Stimulated activated naive B cell treated with anti-CD40 and anti-IgM and Interleukin-4, amounts not matched to agents 10 μg/mL and 1 μg/mL and 100 μg/mL, for 72 hours (primary cell): ENCODE measurements at regions not wholly inside any gene's neighbourhood (a gene's known extent, or its start where the extent isn't known, plus 50 kb on each side); places are given as distances from the start of the nearest gene placed in this dataset.
"Not testable (repeated sequence)": the region's sequence is repeated elsewhere in the genome, so short reads cannot be mapped to it uniquely, and the experiment has no call there.

Experiments used
- ATAC-seq, 2 donors: fragments of 150-1000 bp; cut with Tn5 transposase; replicated peaks; 2 replicates each; pipeline ENCODE4 v1.10.0; 2021; ENCODE audit warnings: moderate library complexity in 1 of 2
- DNase-seq: peaks from one replicate; pipeline ENCODE4 v3.0.0; 2021
- H3K27ac Mint-ChIP-seq: one replicate; pipeline ENCODE4 v1.8.0; 2022; ENCODE audit warnings: mild to moderate bottlenecking, mixed read lengths
- H3K27me3 Mint-ChIP-seq, 2 donors: one replicate each; pipeline ENCODE4 v1.8.0; 2022; ENCODE audit warnings: mixed read lengths in 2 of 2
- H3K36me3 Mint-ChIP-seq, 2 donors: one replicate each; pipeline ENCODE4 v1.8.0; 2022; ENCODE audit warnings: mixed read lengths in 2 of 2, mild to moderate bottlenecking in 1 of 2
- H3K4me1 Mint-ChIP-seq, 2 donors: one replicate each; pipeline ENCODE4 v1.8.0; 2022; ENCODE audit warnings: mixed read lengths in 2 of 2, mild to moderate bottlenecking in 1 of 2
- H3K4me3 Mint-ChIP-seq, 2 donors: one replicate each; pipeline ENCODE4 v1.8.0; 2022; ENCODE audit warnings: mild to moderate bottlenecking in 2 of 2, mixed read lengths in 2 of 2, moderate library complexity in 1 of 2
- H3K9me3 Mint-ChIP-seq, 2 donors: one replicate each; pipeline ENCODE4 v1.8.0; 2022; ENCODE audit warnings: mixed read lengths in 2 of 2, mild to moderate bottlenecking in 1 of 2

DNA sequence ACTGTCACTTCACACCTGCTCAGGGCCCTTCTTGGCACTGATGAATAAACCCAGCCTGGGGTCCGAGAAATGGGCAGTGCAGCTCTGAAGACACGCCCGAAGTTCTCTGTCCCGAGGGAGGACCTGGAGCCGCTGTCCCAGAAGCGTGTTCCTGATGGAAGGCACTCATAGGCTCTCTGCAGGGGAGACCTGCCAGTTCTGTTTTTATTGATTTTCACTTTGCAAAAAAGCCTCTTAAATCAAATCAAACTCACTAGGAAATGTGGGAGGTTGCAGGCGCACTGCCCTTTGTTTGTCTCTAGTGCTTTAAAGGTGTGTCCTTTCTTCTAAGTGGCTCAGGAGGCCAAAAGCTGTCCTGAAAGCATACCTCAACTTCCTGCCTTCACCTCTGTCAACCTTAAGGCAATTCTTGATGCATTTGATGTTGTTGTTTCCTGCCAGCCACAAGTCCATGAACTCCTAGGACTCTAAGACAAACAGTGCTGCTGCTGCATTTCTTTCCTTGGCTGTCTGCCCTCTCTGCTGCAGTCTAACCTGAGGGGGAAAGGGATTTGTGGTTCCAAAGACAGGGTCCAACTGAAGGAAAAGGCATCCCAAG lies 663.2 kb downstream of the UQCRFS1 start:
- Mint-ChIP-seq H3K27me3 (peaks cover 5 to 15% of the 10 kb centered on the region in 2 donors), H3K4me3 (no peak overlapping the region), H3K9me3 (peaks cover under 1 to 1% of the 10 kb centered on the region in 2 donors), H3K4me1 (no peaks in the 10 kb centered on the region), H3K36me3 (no peaks in the 10 kb centered on the region), H3K27ac (no peak overlapping the region)
- DNase-seq, result no peak
- ATAC-seq, result no peak

- Mint-ChIP-seq H3K9me3 (peaks cover 1 to 3% of the 10 kb centered on the region in 2 donors), H3K27ac (no peak overlapping the region), H3K27me3 (peaks cover 0 to 12% of the 10 kb centered on the region in 2 donors), H3K4me3 (no peak overlapping the region), H3K4me1 (peaks cover 10 to 26% of the 10 kb centered on the region in 2 donors), H3K36me3 (no peaks in the 10 kb centered on the region)
- no peak for ATAC-seq
- DNase-seq, result no peak
Observed at GRCh38 chr19:28546148-28546685, 666.7 kb downstream of the UQCRFS1 start.

GRCh38 chr19:28545397-28545796 lies 667.6 kb downstream of the UQCRFS1 start:
- not testable (repeated sequence) for H3K36me3 Mint-ChIP-seq, DNase-seq, H3K4me3 Mint-ChIP-seq, ATAC-seq, H3K27ac Mint-ChIP-seq, H3K9me3 Mint-ChIP-seq
- H3K4me1 Mint-ChIP-seq, result peaks cover 11 to 28% of the 10 kb centered on the region in 2 donors
- peaks cover 0 to 12% of the 10 kb centered on the region in 2 donors for H3K27me3 Mint-ChIP-seq

GRCh38 chr19:28544451-28545261 lies 668.3 kb downstream of the UQCRFS1 start:
- no peak for ATAC-seq
- Mint-ChIP-seq H3K4me1 (peaks cover 11 to 28% of the 10 kb centered on the region in 2 donors), H3K27ac (no peak overlapping the region), H3K9me3 (peaks cover 1 to 3% of the 10 kb centered on the region in 2 donors), H3K27me3 (peaks cover 0 to 12% of the 10 kb centered on the region in 2 donors), H3K36me3 (no peaks in the 10 kb centered on the region), H3K4me3 (no peak overlapping the region)
- DNase-seq, result no peak

- Mint-ChIP-seq H3K27me3 (peaks cover 0 to 12% of the 10 kb centered on the region in 2 donors), H3K27ac (no peak overlapping the region), H3K4me1 (peaks cover 11 to 28% of the 10 kb centered on the region in 2 donors), H3K36me3 (no peaks in the 10 kb centered on the region), H3K9me3 (peaks cover 1 to 3% of the 10 kb centered on the region in 2 donors), H3K4me3 (peak overlapping the region in 1 of 2 donors; percentile 3)
- no peak for DNase-seq
- ATAC-seq, result peak; percentile 61 to 64
Observed at GRCh38 chr19:28543244-28543776, 669.6 kb downstream of the UQCRFS1 start.

- peaks cover 11 to 28% of the 10 kb centered on the region in 2 donors for H3K4me1 Mint-ChIP-seq
- no peak overlapping the region for H3K27ac Mint-ChIP-seq
- H3K36me3 Mint-ChIP-seq, result no peaks in the 10 kb centered on the region
- DNase-seq (peak; percentile 44), ATAC-seq (peak; percentile 91 to 93)
- no peak overlapping the region for H3K4me3 Mint-ChIP-seq
- H3K9me3 Mint-ChIP-seq, result peaks cover 4 to 8% of the 10 kb centered on the region in 2 donors
- H3K27me3 Mint-ChIP-seq, result peaks cover 0 to 12% of the 10 kb centered on the region in 2 donors
Observed at GRCh38 chr19:28542394-28543243, 670.3 kb downstream of the UQCRFS1 start.

DNA sequence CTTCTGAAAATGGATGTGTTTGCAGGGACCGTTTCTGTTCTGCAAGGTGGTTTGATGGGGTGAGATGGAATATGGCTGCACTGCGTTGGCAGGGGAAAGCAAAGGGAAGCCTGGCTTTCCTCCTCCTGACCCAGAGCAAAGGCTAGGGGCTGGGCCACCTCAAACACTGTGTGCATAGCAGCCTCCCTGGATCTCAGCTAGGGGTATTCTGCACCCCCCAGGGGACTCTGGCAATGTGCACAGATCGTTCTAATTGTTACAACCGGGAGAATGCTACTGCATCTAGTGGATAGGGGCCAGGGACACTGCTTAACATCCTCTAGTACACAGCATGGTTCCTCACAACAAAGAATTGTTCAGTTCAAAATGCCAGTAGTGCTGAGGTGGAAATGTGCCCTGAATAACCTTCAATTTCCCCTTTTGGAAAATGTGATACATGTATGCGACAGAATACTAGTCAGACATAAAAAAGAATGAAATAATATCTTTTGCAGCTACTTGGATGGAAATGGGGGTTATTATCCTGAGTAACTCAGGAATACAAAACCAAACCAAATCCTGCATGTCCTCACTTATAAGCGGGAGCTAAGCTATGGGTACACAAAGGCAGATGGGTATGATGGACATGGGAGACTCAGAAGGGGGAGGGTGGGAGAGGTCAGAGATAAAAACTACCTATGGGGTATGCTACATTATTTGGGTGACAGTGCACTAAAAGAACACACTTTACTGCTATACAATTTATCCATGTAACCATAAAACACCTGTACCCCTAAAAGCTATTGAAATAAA lies 671.2 kb downstream of the UQCRFS1 start:
- H3K27me3 Mint-ChIP-seq, result peaks cover 0 to 11% of the 10 kb centered on the region in 2 donors
- no peak for DNase-seq
- no peak overlapping the region for H3K27ac Mint-ChIP-seq
- H3K36me3 Mint-ChIP-seq, result no peaks in the 10 kb centered on the region
- no peak overlapping the region for H3K4me3 Mint-ChIP-seq
- peaks cover 11 to 28% of the 10 kb centered on the region in 2 donors for H3K4me1 Mint-ChIP-seq
- peaks cover 4 to 8% of the 10 kb centered on the region in 2 donors for H3K9me3 Mint-ChIP-seq
- no peak for ATAC-seq

- ATAC-seq, result no peak
- no peak overlapping the region for H3K27ac Mint-ChIP-seq
- H3K27me3 Mint-ChIP-seq, result peaks cover 0 to 7% of the 10 kb centered on the region in 2 donors
- H3K4me1 Mint-ChIP-seq, result peaks cover 11 to 28% of the 10 kb centered on the region in 2 donors
- peaks cover 4 to 8% of the 10 kb centered on the region in 2 donors for H3K9me3 Mint-ChIP-seq
- DNase-seq, result no peak
- no peak overlapping the region for H3K4me3 Mint-ChIP-seq
- no peaks in the 10 kb centered on the region for H3K36me3 Mint-ChIP-seq
Observed at GRCh38 chr19:28541029-28541428, 671.9 kb downstream of the UQCRFS1 start.

GRCh38 chr19:28540385-28540784 lies 672.6 kb downstream of the UQCRFS1 start:
- not testable (repeated sequence) for DNase-seq, H3K9me3 Mint-ChIP-seq, H3K4me3 Mint-ChIP-seq

DNA sequence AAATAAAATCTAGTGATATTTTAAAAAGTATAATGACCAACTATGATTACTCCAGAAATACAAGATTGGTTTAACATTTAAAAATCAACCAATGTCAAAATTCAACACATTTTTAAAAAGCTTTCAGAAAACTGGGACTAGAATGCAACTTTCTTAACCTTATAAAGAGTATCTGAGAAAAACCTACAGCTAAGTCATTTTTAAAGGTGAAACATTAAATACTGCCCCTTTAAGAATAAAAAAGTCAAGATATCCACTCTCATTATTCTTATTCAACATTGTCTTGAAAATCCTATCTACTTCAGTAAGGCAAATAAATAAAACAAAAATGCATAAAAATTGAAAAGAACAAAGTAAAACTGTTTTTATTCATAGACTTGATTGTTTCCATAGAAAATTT lies 673.2 kb downstream of the UQCRFS1 start:
- DNase-seq (no peak), ATAC-seq (no peak)
- Mint-ChIP-seq H3K27me3 (peaks cover 0 to 2% of the 10 kb centered on the region in 2 donors), H3K4me1 (peaks cover 11 to 28% of the 10 kb centered on the region in 2 donors), H3K36me3 (no peaks in the 10 kb centered on the region), H3K4me3 (no peak overlapping the region), H3K27ac (no peak overlapping the region), H3K9me3 (peaks cover 2 to 7% of the 10 kb centered on the region in 2 donors)

More at GRCh38 chr19:28540385-28540784, 672.6 kb downstream of the UQCRFS1 start:
- not testable (repeated sequence) for ATAC-seq, H3K36me3 Mint-ChIP-seq, H3K27me3 Mint-ChIP-seq, H3K27ac Mint-ChIP-seq
- peaks cover 11 to 28% of the 10 kb centered on the region in 2 donors for H3K4me1 Mint-ChIP-seq

GRCh38 chr19:28538579-28538978 lies 674.4 kb downstream of the UQCRFS1 start:
- not testable (repeated sequence) for H3K36me3 Mint-ChIP-seq, ATAC-seq, H3K27ac Mint-ChIP-seq, H3K4me3 Mint-ChIP-seq, DNase-seq, H3K9me3 Mint-ChIP-seq, H3K27me3 Mint-ChIP-seq
- peaks cover 10 to 25% of the 10 kb centered on the region in 2 donors for H3K4me1 Mint-ChIP-seq

DNA sequence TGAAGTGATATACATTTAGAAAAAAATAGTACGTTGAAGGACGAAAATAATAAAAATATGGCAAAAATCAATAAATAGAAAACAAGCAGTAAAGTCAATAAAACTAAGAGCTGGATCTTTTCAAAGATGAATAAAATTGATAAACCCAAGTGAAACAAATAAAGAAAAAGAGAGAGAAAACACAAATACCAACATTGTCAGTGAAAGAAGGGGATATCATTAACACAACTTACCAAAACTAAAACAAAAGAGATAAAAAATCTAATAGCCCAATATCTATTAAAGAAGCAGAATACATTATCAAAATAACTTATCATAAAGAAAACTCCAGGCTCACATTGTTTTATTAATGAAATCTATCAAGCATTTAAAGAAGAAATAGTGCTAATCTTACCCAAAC lies 675.1 kb downstream of the UQCRFS1 start:
- DNase-seq (no peak), ATAC-seq (no peak)
- no peaks in the 10 kb centered on the region for H3K27me3 Mint-ChIP-seq
- H3K9me3 Mint-ChIP-seq, result peaks cover 2 to 6% of the 10 kb centered on the region in 2 donors
- H3K36me3 Mint-ChIP-seq, result no peaks in the 10 kb centered on the region
- no peak overlapping the region for H3K4me3 Mint-ChIP-seq
- peaks cover 4 to 18% of the 10 kb centered on the region in 2 donors for H3K4me1 Mint-ChIP-seq
- no peak overlapping the region for H3K27ac Mint-ChIP-seq

DNA sequence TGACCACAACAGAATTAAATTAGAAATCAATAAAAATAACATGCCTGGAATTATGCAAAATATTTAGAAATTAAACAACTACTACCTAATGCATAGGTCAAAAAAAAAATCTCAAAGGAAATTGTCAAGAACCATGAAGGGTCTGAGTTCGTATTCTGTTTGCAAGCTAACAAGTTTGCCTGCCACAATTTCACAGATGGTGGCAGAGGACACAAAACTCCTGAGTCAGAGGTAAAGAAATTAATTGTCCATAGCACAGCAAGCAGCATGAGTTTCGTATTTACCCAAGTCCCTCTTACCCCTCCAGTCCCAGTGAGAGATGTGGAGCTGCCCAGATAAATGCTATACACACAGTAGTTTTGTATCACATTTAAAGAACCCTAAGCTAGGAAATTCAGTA lies 675.9 kb downstream of the UQCRFS1 start:
- Mint-ChIP-seq H3K27ac (no peak overlapping the region), H3K4me1 (peaks cover 4 to 11% of the 10 kb centered on the region in 2 donors), H3K4me3 (no peak overlapping the region), H3K27me3 (no peaks in the 10 kb centered on the region), H3K9me3 (peaks cover 4 to 10% of the 10 kb centered on the region in 2 donors), H3K36me3 (no peaks in the 10 kb centered on the region)
- ATAC-seq, result no peak
- no peak for DNase-seq
